ENCODE measurements at regions not wholly inside any gene's neighbourhood (a gene's known extent, or its start where the extent isn't known, plus 50 kb on each side); places are given as distances from the start of the nearest gene placed in this dataset.

DNA sequence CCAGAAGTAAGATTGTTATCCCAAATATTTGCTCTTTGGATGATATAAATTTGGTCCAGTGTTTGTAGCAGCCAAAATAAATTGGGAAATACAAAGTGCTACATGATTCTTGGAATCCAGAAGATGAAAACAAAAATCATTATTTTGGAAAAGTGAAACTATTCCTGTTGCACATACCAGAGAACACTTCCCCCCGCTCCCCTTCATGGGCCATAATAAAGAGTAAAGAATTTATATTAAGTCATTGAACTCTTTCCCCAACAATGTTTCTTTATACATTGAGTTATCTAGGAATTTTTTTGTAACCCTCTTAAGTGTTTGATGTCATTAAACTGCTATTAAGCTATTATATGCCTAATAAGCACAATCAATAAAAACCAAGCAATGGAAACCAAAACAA lies 490.4 kb upstream of the HS3ST5 start:
- Histone ChIP-seq H3K4me1 (ENCODE audit: control insufficient read depth in 1 of 2, insufficient read depth in 2 of 2, low read length in 2 of 2) (no peaks in the 10 kb centered on the region), H3K4me2 (ENCODE audit: low read length) (no peak overlapping the region), H3K79me1 (ENCODE audit: low read length) (no peaks in the 10 kb centered on the region), H4K91ac (ENCODE audit: low read depth, low read length) (no peak overlapping the region), H3K18ac (ENCODE audit: low read length) (no peak overlapping the region), H3K14ac (ENCODE audit: low read length) (no peak overlapping the region), H2BK5ac (ENCODE audit: low read depth, low read length, poor library complexity) (no peak overlapping the region), H2BK120ac (ENCODE audit: insufficient read depth, low read length, poor library complexity) (no peak overlapping the region), H2BK12ac (ENCODE audit: low read length) (no peak overlapping the region), H3K27ac (ENCODE audit: low read depth, low read length) (no peak overlapping the region), H3K27me3 (ENCODE audit: insufficient read depth, low read length) (no peaks in the 10 kb centered on the region), H2AFZ (ENCODE audit: insufficient read depth, low read length, poor library complexity) (no peak overlapping the region), H3K9me3 (ENCODE audit: insufficient read depth, low read depth, low read length) (no peaks in the 10 kb centered on the region), H4K8ac (ENCODE audit: low read depth, low read length) (no peak overlapping the region), H3K36me3 (ENCODE audit: control insufficient read depth in 1 of 2, insufficient read depth in 2 of 2, low read length in 2 of 2) (no peaks in the 10 kb centered on the region), H3K23ac (ENCODE audit: low read length) (no peak overlapping the region), H3K9ac (ENCODE audit: low read length) (no peak overlapping the region), H3K79me2 (ENCODE audit: control insufficient read depth, insufficient read depth, low read length, poor library complexity) (no peaks in the 10 kb centered on the region), H3K4me3 (ENCODE audit: low read depth, low read length) (no peak overlapping the region), H3K4ac (ENCODE audit: low read depth, low read length) (no peak overlapping the region), H4K12ac (ENCODE audit: low read depth, low read length) (no peak overlapping the region), H2AK5ac (ENCODE audit: low read length) (no peak overlapping the region)
- no CpG with 5 or more reads among the region's 1 CpG for WGBS (ENCODE audit: extremely low coverage, insufficient coverage, insufficient read length)
- DNase-seq, result no peak

DNA sequence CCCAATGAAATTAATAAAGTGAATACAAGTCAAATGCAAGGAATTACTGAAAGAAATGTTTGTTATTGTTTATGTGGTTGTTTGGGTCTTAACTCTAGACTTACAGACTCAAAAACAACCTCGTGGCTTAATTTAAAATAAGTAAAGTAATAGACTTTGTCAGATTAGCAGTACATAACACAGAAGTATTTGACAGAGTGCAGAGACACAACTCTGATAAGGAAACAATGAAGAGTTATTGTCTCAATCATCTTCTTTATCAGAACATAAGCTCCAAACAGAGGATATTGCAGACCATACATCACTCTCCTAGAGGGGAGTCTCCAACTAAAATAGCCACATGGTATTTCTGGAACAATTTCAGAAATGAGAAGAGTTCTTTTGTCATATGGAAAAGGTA lies 487.7 kb upstream of the HS3ST5 start:
- H2BK5ac ChIP-seq (ENCODE audit: low read depth, low read length, poor library complexity), result no peak overlapping the region
- no peaks in the 10 kb centered on the region for H3K36me3 ChIP-seq (ENCODE audit: control insufficient read depth in 1 of 2, insufficient read depth in 2 of 2, low read length in 2 of 2)
- DNase-seq, result no peak
- no peak overlapping the region for H4K8ac ChIP-seq (ENCODE audit: low read depth, low read length)
- no peaks in the 10 kb centered on the region for H3K27me3 ChIP-seq (ENCODE audit: insufficient read depth, low read length)
- H3K79me2 ChIP-seq (ENCODE audit: control insufficient read depth, insufficient read depth, low read length, poor library complexity), result no peaks in the 10 kb centered on the region
- H3K4me3 ChIP-seq (ENCODE audit: low read depth, low read length), result no peak overlapping the region
- H3K4me2 ChIP-seq (ENCODE audit: low read length), result no peak overlapping the region
- H3K27ac ChIP-seq (ENCODE audit: low read depth, low read length), result no peak overlapping the region
- H3K4ac ChIP-seq (ENCODE audit: low read depth, low read length), result no peak overlapping the region
- no peaks in the 10 kb centered on the region for H3K9me3 ChIP-seq (ENCODE audit: insufficient read depth, low read depth, low read length)
- no peak overlapping the region for H3K14ac ChIP-seq (ENCODE audit: low read length)
- H2BK12ac ChIP-seq (ENCODE audit: low read length), result no peak overlapping the region
- H3K4me1 ChIP-seq (ENCODE audit: control insufficient read depth in 1 of 2, insufficient read depth in 2 of 2, low read length in 2 of 2), result no peaks in the 10 kb centered on the region
- H3K18ac ChIP-seq (ENCODE audit: low read length), result no peak overlapping the region
- no peak overlapping the region for H4K91ac ChIP-seq (ENCODE audit: low read depth, low read length)
- H3K9ac ChIP-seq (ENCODE audit: low read length), result no peak overlapping the region
- no peak overlapping the region for H3K23ac ChIP-seq (ENCODE audit: low read length)
- no CpG with 5 or more reads among the region's 1 CpG for WGBS (ENCODE audit: extremely low coverage, insufficient coverage, insufficient read length)
- no peak overlapping the region for H2AK5ac ChIP-seq (ENCODE audit: low read length)
- H4K12ac ChIP-seq (ENCODE audit: low read depth, low read length), result no peak overlapping the region
- no peak overlapping the region for H2BK120ac ChIP-seq (ENCODE audit: insufficient read depth, low read length, poor library complexity)
- no peaks in the 10 kb centered on the region for H3K79me1 ChIP-seq (ENCODE audit: low read length)
- H2AFZ ChIP-seq (ENCODE audit: insufficient read depth, low read length, poor library complexity), result no peak overlapping the region

GRCh38 chr6:114827135-114827534 lies 484.3 kb upstream of the HS3ST5 start:
- Histone ChIP-seq H2AK5ac (ENCODE audit: low read length) (no peak overlapping the region), H3K4me1 (ENCODE audit: control insufficient read depth in 1 of 2, insufficient read depth in 2 of 2, low read length in 2 of 2) (no peaks in the 10 kb centered on the region), H2BK5ac (ENCODE audit: low read depth, low read length, poor library complexity) (no peak overlapping the region), H3K79me2 (ENCODE audit: control insufficient read depth, insufficient read depth, low read length, poor library complexity) (no peaks in the 10 kb centered on the region), H4K91ac (ENCODE audit: low read depth, low read length) (no peak overlapping the region), H3K27ac (ENCODE audit: low read depth, low read length) (no peak overlapping the region), H2BK12ac (ENCODE audit: low read length) (no peak overlapping the region), H3K27me3 (ENCODE audit: insufficient read depth, low read length) (no peaks in the 10 kb centered on the region), H3K23ac (ENCODE audit: low read length) (no peak overlapping the region), H3K36me3 (ENCODE audit: control insufficient read depth in 1 of 2, insufficient read depth in 2 of 2, low read length in 2 of 2) (no peaks in the 10 kb centered on the region), H2BK120ac (ENCODE audit: insufficient read depth, low read length, poor library complexity) (no peak overlapping the region), H4K12ac (ENCODE audit: low read depth, low read length) (no peak overlapping the region), H3K4ac (ENCODE audit: low read depth, low read length) (no peak overlapping the region), H4K8ac (ENCODE audit: low read depth, low read length) (no peak overlapping the region), H3K4me3 (ENCODE audit: low read depth, low read length) (no peak overlapping the region), H3K9ac (ENCODE audit: low read length) (no peak overlapping the region), H3K18ac (ENCODE audit: low read length) (no peak overlapping the region), H3K14ac (ENCODE audit: low read length) (no peak overlapping the region), H3K79me1 (ENCODE audit: low read length) (no peaks in the 10 kb centered on the region), H2AFZ (ENCODE audit: insufficient read depth, low read length, poor library complexity) (no peak overlapping the region), H3K9me3 (ENCODE audit: insufficient read depth, low read depth, low read length) (no peaks in the 10 kb centered on the region), H3K4me2 (ENCODE audit: low read length) (no peak overlapping the region)
- no CpG with 5 or more reads among the region's 1 CpG for WGBS (ENCODE audit: extremely low coverage, insufficient coverage, insufficient read length)
- no peak for DNase-seq

DNA sequence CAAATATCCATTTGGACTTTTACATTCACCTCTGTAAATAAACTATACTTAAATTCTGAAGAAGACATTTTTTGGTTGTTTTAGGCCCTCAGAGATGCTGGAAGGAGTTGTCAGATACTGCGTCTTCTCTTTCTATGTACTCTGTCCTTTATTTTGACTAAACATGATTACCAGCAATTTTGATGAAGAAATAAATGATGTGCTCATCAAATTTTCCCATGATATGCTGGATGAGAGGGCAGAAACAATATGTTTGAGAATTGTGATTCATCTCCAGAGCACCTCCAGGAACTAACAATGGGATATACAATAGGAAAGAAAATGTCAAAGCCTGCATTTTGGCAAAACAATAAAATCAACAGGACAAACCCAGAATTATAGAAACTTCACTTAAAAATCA lies 481.6 kb upstream of the HS3ST5 start:
- H3K9me3 ChIP-seq (ENCODE audit: insufficient read depth, low read depth, low read length), result no peaks in the 10 kb centered on the region
- no peak overlapping the region for H3K18ac ChIP-seq (ENCODE audit: low read length)
- no peak overlapping the region for H2AK5ac ChIP-seq (ENCODE audit: low read length)
- H2BK12ac ChIP-seq (ENCODE audit: low read length), result no peak overlapping the region
- H4K12ac ChIP-seq (ENCODE audit: low read depth, low read length), result no peak overlapping the region
- no peak overlapping the region for H2BK5ac ChIP-seq (ENCODE audit: low read depth, low read length, poor library complexity)
- H3K36me3 ChIP-seq (ENCODE audit: control insufficient read depth in 1 of 2, insufficient read depth in 2 of 2, low read length in 2 of 2), result no peaks in the 10 kb centered on the region
- no peak overlapping the region for H3K4me2 ChIP-seq (ENCODE audit: low read length)
- H3K79me2 ChIP-seq (ENCODE audit: control insufficient read depth, insufficient read depth, low read length, poor library complexity), result no peaks in the 10 kb centered on the region
- no peaks in the 10 kb centered on the region for H3K27me3 ChIP-seq (ENCODE audit: insufficient read depth, low read length)
- WGBS (ENCODE audit: extremely low coverage, insufficient coverage, insufficient read length), result no CpG with 5 or more reads among the region's 1 CpG
- no peak overlapping the region for H3K27ac ChIP-seq (ENCODE audit: low read depth, low read length)
- H3K4me3 ChIP-seq (ENCODE audit: low read depth, low read length), result no peak overlapping the region
- H3K23ac ChIP-seq (ENCODE audit: low read length), result no peak overlapping the region
- H3K4me1 ChIP-seq (ENCODE audit: control insufficient read depth in 1 of 2, insufficient read depth in 2 of 2, low read length in 2 of 2), result no peaks in the 10 kb centered on the region
- no peak overlapping the region for H3K14ac ChIP-seq (ENCODE audit: low read length)
- no peak for DNase-seq
- no peaks in the 10 kb centered on the region for H3K79me1 ChIP-seq (ENCODE audit: low read length)
- no peak overlapping the region for H4K91ac ChIP-seq (ENCODE audit: low read depth, low read length)
- H2AFZ ChIP-seq (ENCODE audit: insufficient read depth, low read length, poor library complexity), result no peak overlapping the region
- H3K9ac ChIP-seq (ENCODE audit: low read length), result no peak overlapping the region
- no peak overlapping the region for H3K4ac ChIP-seq (ENCODE audit: low read depth, low read length)
- no peak overlapping the region for H4K8ac ChIP-seq (ENCODE audit: low read depth, low read length)
- H2BK120ac ChIP-seq (ENCODE audit: insufficient read depth, low read length, poor library complexity), result no peak overlapping the region

DNA sequence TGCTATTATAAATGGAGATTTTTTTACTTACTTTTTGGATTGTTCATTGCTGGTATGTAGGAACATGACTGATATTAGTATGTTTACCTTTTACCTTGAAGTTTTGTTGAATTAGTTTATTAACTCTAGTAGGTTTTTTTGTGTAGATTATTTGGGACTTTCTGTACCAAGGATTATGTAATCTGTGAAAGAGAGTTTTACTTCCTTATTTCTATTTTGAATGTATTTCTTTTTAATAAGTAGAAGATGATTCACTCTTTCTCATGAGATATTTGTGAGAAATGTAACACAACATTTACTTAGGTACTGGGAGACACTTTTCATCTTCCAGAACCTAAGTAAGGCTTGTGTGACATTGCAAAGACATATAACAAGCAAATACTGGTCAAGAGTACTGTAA lies 473.9 kb upstream of the HS3ST5 start:
- Histone ChIP-seq H3K27ac (ENCODE audit: low read depth, low read length) (no peak overlapping the region), H3K4me2 (ENCODE audit: low read length) (no peak overlapping the region), H3K27me3 (ENCODE audit: insufficient read depth, low read length) (no peaks in the 10 kb centered on the region), H2AFZ (ENCODE audit: insufficient read depth, low read length, poor library complexity) (no peak overlapping the region), H2AK5ac (ENCODE audit: low read length) (no peak overlapping the region), H3K4ac (ENCODE audit: low read depth, low read length) (no peak overlapping the region), H4K8ac (ENCODE audit: low read depth, low read length) (no peak overlapping the region), H2BK5ac (ENCODE audit: low read depth, low read length, poor library complexity) (no peak overlapping the region), H2BK120ac (ENCODE audit: insufficient read depth, low read length, poor library complexity) (no peak overlapping the region), H4K12ac (ENCODE audit: low read depth, low read length) (no peak overlapping the region), H4K91ac (ENCODE audit: low read depth, low read length) (no peak overlapping the region), H3K79me2 (ENCODE audit: control insufficient read depth, insufficient read depth, low read length, poor library complexity) (no peaks in the 10 kb centered on the region), H3K23ac (ENCODE audit: low read length) (no peak overlapping the region), H3K4me3 (ENCODE audit: low read depth, low read length) (no peak overlapping the region), H3K9me3 (ENCODE audit: insufficient read depth, low read depth, low read length) (no peaks in the 10 kb centered on the region), H3K9ac (ENCODE audit: low read length) (no peak overlapping the region), H3K18ac (ENCODE audit: low read length) (no peak overlapping the region), H3K36me3 (ENCODE audit: control insufficient read depth in 1 of 2, insufficient read depth in 2 of 2, low read length in 2 of 2) (no peaks in the 10 kb centered on the region), H3K14ac (ENCODE audit: low read length) (no peak overlapping the region), H3K79me1 (ENCODE audit: low read length) (no peaks in the 10 kb centered on the region), H2BK12ac (ENCODE audit: low read length) (no peak overlapping the region), H3K4me1 (ENCODE audit: control insufficient read depth in 1 of 2, insufficient read depth in 2 of 2, low read length in 2 of 2) (no peaks in the 10 kb centered on the region)
- DNase-seq, result no peak
